ENCODE measurements at regions not wholly inside any gene's neighbourhood (a gene's known extent, or its start where the extent isn't known, plus 50 kb on each side); places are given as distances from the start of the nearest gene placed in this dataset.
"Not testable (repeated sequence)": the region's sequence is repeated elsewhere in the genome, so short reads cannot be mapped to it uniquely, and the experiment has no call there.

DNA sequence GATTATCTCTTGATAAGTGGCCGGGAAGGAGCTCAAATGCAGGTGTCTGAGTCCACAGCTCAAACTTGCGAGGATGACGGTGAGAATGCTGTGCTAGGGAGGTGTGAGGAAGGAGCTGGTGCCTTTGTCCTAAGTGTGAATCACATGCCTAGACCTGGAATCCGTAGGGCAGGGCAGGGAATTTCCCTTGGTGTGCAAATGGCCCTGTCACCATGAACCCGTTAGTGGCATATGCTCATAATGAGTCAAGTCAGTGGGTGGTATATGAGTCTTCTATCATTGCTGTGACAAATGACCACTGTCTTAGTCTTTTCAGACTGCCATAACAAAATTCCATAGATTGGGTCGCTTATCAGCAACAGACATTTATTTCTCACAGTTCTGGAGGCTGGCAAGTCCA lies 163.1 kb upstream of the NBPF12 start:
- not testable (repeated sequence) for H3K27me3 Mint-ChIP-seq (ENCODE audit: low read depth); H3K4me1 Mint-ChIP-seq (ENCODE audit: low read depth); H3K4me3 Mint-ChIP-seq (ENCODE audit: unreplicated experiment); DNase-seq (ENCODE audit: low spot score); H3K36me3 Mint-ChIP-seq (ENCODE audit: low read depth); H3K9me3 Mint-ChIP-seq (ENCODE audit: low read depth); H3K27ac Mint-ChIP-seq (ENCODE audit: unreplicated experiment)

DNA sequence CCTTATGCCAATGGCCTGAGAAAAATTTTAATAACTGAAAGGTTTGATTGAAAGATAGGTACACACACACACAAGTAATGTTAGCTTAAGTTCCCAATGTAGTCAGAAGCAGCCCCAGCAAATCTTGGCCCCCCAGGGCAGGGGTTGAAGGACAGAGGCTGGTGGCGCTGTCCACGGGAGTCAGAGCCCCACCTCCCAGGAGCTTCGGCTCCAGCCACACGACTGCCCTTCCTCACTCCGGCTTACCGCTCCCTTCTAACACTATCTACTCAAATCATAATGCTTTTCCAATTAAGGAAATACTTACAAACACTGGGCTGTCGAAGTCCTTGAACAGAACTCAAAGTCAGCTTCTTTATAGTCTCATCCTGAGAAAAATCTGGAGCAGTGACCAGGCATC lies 163.9 kb upstream of the NBPF12 start:
- H3K4me3 Mint-ChIP-seq (ENCODE audit: unreplicated experiment); H3K4me1 Mint-ChIP-seq (ENCODE audit: low read depth); H3K27me3 Mint-ChIP-seq (ENCODE audit: low read depth); H3K27ac Mint-ChIP-seq (ENCODE audit: unreplicated experiment); H3K9me3 Mint-ChIP-seq (ENCODE audit: low read depth); H3K36me3 Mint-ChIP-seq (ENCODE audit: low read depth); DNase-seq (ENCODE audit: low spot score): not testable (repeated sequence)

DNA sequence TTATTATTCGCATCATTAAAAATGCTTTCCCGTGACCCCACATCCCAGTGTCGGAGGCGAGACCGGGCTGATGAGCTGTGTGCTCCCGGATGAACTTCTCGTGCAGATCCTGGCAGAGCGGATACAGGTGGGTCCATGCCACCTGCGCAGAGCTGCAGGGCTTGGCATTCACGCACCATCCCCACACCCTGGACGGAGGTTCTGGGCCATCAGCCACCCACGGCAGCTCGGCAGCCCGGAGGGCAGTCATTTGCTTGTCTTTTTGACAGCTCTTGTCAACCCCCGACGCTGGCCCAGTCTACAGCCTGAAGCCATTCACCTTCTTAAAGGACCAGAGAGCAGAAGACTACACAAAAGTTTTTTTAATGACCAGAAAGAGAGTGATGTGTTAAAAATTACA lies 166.7 kb upstream of the NBPF12 start:
- H3K4me1 Mint-ChIP-seq (ENCODE audit: low read depth); DNase-seq (ENCODE audit: low spot score); H3K27me3 Mint-ChIP-seq (ENCODE audit: low read depth); H3K4me3 Mint-ChIP-seq (ENCODE audit: unreplicated experiment); H3K36me3 Mint-ChIP-seq (ENCODE audit: low read depth); H3K9me3 Mint-ChIP-seq (ENCODE audit: low read depth); H3K27ac Mint-ChIP-seq (ENCODE audit: unreplicated experiment): not testable (repeated sequence)

DNA sequence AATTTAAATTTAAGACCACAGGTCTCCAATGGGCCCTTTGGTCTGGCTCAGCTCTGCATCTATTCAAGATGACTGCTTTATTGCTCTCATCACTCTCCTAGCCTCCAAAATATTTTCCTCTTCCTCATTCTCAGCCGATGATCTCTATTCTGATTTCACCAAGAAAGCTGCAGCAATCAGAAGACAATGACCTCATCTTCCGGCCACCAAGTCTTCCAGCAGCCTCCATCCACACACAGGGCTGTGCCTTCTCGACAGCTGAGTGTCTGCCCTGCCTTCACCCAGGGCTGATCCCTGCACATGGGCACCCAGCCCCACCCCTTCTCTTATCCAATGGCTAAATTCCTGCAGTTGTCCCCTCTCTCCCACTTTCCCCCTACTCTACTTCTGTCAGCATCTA lies 167.1 kb upstream of the NBPF12 start:
- H3K27ac Mint-ChIP-seq (ENCODE audit: unreplicated experiment); H3K36me3 Mint-ChIP-seq (ENCODE audit: low read depth); DNase-seq (ENCODE audit: low spot score); H3K27me3 Mint-ChIP-seq (ENCODE audit: low read depth); H3K4me3 Mint-ChIP-seq (ENCODE audit: unreplicated experiment); H3K9me3 Mint-ChIP-seq (ENCODE audit: low read depth); H3K4me1 Mint-ChIP-seq (ENCODE audit: low read depth): not testable (repeated sequence)

DNA sequence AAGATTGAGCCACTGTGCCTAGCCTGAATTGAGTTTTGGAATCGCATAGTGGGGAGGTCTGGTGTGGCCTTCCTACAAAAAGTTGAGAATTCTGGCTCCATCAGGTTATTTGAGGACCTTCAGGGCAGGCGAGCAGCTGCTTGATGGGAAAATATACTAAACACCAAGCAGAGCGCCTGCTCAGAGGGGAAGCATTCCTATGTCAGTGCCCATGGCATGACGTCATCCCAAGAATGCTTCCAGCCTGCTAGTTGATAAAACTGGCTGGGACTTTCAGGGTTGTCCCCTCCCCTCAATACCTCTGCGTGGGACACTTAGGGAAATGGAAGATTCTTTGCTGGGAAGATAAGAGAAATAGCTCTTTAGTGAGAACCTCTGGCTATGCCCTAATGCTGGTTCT lies 174.9 kb upstream of the NBPF12 start:
- not testable (repeated sequence) for H3K4me3 Mint-ChIP-seq (ENCODE audit: unreplicated experiment); DNase-seq (ENCODE audit: low spot score); H3K36me3 Mint-ChIP-seq (ENCODE audit: low read depth); H3K27ac Mint-ChIP-seq (ENCODE audit: unreplicated experiment); H3K27me3 Mint-ChIP-seq (ENCODE audit: low read depth); H3K9me3 Mint-ChIP-seq (ENCODE audit: low read depth); H3K4me1 Mint-ChIP-seq (ENCODE audit: low read depth)

DNA sequence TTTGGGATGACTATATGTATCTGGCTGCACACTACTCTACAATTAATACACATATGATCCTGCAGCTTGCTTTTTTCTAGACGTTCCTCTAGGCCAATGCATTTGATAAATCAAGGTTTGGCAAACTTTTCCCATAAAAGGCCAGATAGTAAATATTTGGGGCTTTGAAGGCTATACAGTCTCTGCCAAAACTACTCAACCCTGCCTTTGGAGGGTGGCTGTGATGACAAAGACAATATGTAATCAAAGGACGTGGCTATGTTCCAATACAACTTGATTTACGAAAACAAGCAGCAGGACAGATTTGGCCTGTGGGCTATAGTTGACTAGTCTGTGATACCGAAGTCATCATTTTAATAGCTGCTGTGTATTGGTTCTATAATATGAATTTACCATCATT lies 181.3 kb upstream of the NBPF12 start:
- not testable (repeated sequence) for DNase-seq (ENCODE audit: low spot score); H3K36me3 Mint-ChIP-seq (ENCODE audit: low read depth); H3K4me3 Mint-ChIP-seq (ENCODE audit: unreplicated experiment); H3K4me1 Mint-ChIP-seq (ENCODE audit: low read depth); H3K27ac Mint-ChIP-seq (ENCODE audit: unreplicated experiment); H3K9me3 Mint-ChIP-seq (ENCODE audit: low read depth); H3K27me3 Mint-ChIP-seq (ENCODE audit: low read depth)

DNA sequence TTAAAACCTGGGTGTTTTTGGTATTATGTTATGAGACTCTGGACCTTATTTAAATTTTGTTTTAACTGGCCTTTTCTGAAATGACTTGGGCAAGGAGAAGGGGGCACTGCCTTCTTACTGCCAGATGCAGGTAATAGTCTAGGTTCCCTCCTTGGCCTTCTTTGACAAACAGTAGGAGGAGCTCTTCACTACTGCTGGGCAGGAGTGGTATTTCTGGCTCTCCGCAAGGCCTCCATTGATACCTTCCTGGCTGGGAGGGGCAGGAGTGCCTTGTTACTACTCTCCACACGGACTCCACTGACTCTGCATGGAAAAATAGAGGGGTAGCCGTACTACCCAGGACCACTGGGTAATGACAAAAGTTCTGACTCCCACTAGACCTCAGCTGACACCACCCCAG lies 189.4 kb upstream of the NBPF12 start:
- H3K36me3 Mint-ChIP-seq (ENCODE audit: low read depth); H3K27me3 Mint-ChIP-seq (ENCODE audit: low read depth); H3K4me3 Mint-ChIP-seq (ENCODE audit: unreplicated experiment); H3K4me1 Mint-ChIP-seq (ENCODE audit: low read depth); H3K9me3 Mint-ChIP-seq (ENCODE audit: low read depth); H3K27ac Mint-ChIP-seq (ENCODE audit: unreplicated experiment); DNase-seq (ENCODE audit: low spot score): not testable (repeated sequence)

DNA sequence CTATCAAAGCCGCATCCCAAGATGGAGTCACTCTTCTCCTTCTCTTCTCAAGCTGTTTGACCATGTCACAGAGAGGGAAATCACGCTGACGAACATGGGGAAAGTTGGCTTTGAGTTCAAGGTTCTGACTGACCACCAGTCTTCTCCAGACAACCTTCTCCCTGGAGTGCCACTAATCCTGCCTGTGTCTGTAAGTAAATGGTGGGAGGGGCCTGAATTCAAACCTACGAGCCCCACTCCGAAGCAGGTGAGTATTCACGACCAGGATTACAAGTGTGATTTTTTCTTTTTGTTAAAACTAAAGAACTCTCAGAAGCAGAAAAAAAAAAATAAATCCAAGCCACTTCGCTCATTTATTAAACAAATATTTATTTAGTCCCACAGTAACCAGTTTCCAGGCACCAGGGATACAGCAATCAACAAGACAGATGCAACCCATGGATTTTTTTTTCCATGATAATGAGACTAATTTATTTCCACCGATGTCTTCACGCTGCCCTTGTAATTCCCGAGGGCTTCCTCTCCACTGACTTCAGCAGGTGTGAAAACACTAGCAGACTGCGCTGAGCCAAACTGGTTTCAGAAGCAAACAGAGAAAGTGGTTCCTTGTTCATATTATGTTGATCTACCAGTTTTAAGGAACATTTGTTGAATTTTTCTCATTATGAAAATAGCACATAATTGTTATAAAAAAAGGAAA lies 206.0 kb upstream of the NBPF12 start:
- not testable (repeated sequence) for H3K27me3 Mint-ChIP-seq (ENCODE audit: low read depth); H3K4me3 Mint-ChIP-seq (ENCODE audit: unreplicated experiment); H3K4me1 Mint-ChIP-seq (ENCODE audit: low read depth); H3K9me3 Mint-ChIP-seq (ENCODE audit: low read depth); H3K27ac Mint-ChIP-seq (ENCODE audit: unreplicated experiment); DNase-seq (ENCODE audit: low spot score); H3K36me3 Mint-ChIP-seq (ENCODE audit: low read depth)

DNA sequence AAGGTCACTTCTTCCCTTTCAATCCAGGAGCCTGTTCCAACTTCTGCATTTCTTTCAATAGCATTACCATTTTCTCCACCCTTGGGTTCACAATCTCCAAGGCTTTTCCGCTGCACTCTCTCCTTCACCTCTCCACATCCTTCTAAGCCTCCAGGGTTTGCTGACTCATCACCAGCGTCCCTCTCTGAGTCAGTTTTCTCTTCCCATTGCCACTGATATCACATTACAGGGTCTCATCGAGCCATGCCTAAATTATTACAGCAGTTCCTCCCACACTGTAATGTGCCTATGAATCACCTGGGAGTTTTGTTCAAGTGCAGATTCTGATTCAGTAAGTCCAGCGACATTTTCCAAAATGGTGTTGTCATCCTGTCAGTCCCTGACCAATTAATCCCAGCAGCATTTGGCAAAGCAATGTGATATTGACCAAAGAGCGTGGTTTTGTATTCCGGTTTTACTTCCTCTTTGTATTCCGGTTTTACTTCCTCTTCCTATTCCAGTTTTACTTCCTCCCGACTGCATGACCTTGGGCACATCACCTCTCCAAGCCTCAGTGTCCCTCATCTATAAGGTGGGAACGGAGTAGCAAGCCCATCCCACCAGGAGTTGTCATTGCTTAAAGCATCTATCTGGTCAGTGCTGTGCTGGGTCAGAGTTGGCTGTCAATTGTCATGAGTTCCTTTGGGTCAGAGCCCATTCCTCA lies 208.3 kb upstream of the NBPF12 start:
- H3K9me3 Mint-ChIP-seq (ENCODE audit: low read depth); H3K4me1 Mint-ChIP-seq (ENCODE audit: low read depth); H3K36me3 Mint-ChIP-seq (ENCODE audit: low read depth); H3K4me3 Mint-ChIP-seq (ENCODE audit: unreplicated experiment); H3K27me3 Mint-ChIP-seq (ENCODE audit: low read depth); H3K27ac Mint-ChIP-seq (ENCODE audit: unreplicated experiment); DNase-seq (ENCODE audit: low spot score): not testable (repeated sequence)

DNA sequence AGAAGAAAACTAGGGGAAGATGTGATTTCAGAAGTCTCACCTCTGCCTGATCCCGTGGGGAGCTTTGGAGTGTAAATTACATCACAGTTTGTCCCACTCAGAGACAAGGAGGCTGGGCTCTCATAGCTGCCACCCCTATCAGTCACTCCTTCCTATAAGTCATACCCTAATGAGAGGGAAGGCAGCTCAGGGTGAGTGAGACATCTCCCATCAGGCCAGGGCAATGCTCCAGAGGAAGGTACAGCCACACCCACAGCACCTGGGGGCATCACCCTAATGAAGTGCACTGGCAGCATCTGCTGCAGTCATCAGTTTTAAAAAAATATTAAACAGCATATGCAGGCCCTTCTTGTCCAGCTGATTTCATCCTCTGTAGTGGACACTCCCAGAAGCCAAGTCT lies 223.1 kb upstream of the NBPF12 start:
- H3K4me1 Mint-ChIP-seq (ENCODE audit: low read depth); H3K4me3 Mint-ChIP-seq (ENCODE audit: unreplicated experiment); H3K27ac Mint-ChIP-seq (ENCODE audit: unreplicated experiment); H3K9me3 Mint-ChIP-seq (ENCODE audit: low read depth); DNase-seq (ENCODE audit: low spot score); H3K36me3 Mint-ChIP-seq (ENCODE audit: low read depth); H3K27me3 Mint-ChIP-seq (ENCODE audit: low read depth): not testable (repeated sequence)
